Activated CD4-positive, CD25-positive, alpha-beta regulatory T cell treated with anti-CD3 and anti-CD28 coated beads, Interleukin-2, amount 50 U/mL, for 72 hours (primary cell): ENCODE measurements at regions not wholly inside any gene's neighbourhood (a gene's known extent, or its start where the extent isn't known, plus 50 kb on each side); places are given as distances from the start of the nearest gene placed in this dataset.

ENCODE experiments used
- DNase-seq: peaks from one replicate; pipeline ENCODE4 v3.0.0; 2021

DNA sequence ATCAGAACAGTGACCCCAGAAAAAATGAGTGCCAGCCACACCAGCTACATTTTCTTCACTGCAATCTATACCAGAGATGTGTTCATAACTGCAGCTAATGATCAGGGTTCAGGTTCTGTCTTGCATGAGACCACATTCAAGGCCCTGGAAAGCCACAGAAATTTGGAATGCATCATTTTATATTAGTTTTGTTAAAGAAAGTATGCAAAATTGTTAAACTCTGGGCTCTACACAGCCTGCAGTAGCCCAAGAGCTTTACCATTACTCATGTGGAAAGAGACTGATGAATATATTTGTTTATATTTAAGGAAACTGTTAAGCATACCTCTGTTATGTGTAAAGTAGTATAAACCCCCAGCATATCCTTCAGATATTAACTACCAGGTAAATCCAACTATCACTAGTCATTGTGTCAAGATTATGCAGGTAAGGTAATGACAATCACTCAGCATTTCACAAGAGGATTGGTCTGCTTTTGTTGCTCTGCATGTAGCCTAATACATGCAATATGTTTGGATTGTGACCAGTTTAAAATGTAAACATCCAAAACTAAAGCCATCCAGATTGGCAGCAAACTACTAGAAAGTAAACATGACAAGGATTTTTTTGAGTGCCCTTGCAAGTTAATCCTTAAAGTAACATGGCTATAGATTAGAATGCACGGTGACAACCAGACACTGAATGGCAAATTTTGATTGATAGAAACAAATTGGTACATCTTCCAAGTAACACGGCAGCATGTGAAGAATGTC is 429.1 kb upstream of the ARGLU1 start:
- no peak for DNase-seq

DNA sequence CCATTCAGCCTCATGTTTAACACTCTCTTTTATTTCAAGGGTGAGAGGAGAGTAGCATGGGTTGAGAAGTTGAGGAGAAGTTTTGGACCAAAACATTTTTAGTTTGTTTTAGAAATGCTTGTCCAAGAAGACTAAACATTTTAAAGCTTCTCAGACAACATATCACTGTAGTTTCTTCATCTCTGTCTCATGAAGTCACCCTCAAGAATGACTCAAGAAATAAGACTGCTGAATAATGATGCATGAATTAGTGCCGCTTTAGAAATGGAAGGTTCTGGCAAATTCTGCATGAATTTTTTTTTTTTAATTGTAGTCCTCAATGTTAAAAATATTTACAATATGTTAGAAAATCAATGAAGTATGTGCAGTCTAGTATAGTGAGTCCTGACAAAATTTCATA is 422.7 kb upstream of the ARGLU1 start:
- no peak for DNase-seq

DNA sequence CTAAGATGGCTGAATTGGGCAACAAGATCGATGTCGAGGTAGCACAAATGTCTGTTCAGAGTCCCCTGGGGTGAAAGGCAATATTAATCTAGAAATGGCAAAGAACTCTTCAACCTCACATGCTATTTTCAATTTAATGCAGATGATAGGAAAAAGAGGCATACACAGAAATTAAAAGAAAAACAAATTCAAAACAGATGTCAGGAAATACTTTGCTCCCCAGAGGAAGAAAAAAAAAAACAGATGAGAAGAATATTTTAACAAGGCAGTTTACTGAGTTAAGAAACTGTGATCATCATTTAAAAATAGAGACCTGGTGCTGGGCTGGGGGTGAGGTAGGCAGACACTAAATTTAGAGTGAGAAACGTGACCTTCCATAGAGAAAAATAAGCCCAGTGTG is 421.9 kb upstream of the ARGLU1 start:
- no peak for DNase-seq

DNA sequence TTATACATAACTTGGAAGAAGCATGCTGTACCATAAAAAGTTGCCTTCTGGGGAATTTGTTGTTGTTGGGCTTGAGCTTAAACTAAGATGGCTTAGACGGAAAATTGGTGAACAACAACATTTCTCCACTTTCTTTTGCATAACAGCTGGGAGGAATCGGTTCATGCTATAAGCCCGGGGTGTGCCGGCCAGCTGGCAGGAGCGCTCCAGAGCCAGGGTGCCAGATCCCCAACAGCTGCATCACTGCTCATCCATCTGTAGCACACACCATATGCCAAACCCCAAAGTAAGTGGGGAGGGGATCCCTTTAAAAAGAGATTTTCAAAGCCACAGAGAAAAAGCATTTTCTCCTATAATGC is 419.5 kb upstream of the ARGLU1 start:
- no peak for DNase-seq

DNA sequence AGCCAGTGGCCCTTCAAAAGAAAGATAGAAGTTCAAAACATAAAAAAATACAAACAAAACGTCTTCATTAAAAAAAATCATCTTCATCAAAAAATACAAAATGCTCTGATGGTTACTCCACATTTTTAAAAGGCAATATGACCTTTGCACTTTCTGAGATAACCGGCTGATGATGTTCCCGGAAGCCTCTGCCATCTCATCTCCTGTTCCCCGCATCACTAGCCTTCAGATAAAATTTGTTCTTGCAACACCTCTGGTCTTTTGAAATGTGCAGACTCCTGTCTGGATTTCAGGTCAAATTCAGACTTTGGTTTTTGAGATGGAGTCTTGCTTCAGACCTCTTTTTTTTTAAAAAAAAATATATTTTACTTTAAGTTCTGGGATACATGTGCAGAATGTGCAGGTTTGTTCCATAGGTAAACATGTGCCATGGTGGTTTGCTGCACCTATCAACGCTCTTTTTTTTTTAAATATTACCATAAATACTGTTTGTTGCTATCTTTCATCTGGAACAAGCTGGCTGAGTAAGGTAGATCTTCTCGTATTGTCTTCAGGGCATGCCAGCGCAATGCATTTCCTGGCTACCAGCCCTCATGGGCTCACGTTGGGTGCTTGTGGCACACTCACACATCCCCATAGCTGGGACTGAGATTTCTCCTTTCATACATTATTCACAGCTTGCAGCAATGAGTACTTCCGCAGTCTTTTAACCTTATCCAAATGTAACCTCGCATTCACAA is 418.9 kb upstream of the ARGLU1 start:
- DNase-seq, result no peak

DNA sequence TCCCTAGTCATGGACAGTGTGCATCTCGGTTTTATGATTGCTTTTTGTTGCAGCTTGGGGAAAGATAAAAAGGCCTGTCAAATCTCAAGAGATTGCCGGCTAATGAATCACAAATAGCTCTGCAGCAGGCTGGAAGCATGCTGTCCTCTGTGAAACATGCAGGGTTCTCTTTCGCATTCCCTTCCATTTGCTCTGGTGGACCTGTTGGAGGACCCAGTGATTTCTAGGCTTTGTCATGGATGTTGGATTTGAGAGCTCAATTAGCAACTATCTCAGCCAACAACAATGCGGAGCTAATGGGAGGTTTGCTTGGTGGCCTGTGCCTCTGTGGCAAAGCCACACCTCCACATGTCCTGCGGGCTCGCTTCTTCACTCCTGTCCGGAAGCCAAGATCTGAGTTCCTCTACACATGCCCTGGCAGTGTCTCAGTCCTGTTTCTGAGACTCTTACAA is 418.1 kb upstream of the ARGLU1 start:
- DNase-seq, result no peak

DNA sequence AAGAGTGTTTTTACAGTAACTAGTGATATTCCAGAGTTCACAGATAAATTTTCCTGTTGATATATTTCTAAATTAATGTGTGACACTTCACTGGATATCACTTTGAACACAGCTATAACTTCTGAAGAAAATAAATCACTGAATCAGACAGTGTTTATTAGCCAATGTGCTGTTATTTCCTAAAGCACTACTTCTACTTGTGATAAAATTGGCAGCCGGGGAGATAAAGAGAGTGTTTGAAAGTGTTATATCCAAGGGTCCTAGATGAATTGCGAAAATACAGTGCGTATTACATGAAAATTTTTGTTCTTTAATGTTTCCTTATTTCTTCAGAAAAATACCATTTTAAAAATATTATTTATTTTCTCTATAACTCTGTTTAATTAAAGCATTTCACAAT is 417.5 kb upstream of the ARGLU1 start:
- no peak for DNase-seq

DNA sequence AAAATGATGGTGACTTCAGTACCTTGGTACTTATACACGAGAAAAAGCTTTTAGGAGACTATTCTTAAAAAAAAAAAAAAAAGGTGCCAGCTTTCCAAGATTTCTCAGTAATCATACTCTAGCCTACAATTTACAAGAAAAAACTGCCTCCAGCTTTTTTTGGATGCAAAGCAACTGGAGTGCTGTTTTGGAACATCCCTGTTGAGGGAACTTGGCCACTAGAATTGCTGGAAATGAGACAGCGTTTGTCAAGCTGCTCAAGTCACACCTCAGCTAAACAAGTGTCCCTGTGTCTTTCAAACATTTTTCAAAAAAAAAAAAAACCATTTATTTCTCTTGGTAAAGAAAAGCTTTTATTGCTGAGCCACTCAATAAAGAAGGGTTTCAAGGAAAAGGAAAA is 413.1 kb upstream of the ARGLU1 start:
- no peak for DNase-seq

DNA sequence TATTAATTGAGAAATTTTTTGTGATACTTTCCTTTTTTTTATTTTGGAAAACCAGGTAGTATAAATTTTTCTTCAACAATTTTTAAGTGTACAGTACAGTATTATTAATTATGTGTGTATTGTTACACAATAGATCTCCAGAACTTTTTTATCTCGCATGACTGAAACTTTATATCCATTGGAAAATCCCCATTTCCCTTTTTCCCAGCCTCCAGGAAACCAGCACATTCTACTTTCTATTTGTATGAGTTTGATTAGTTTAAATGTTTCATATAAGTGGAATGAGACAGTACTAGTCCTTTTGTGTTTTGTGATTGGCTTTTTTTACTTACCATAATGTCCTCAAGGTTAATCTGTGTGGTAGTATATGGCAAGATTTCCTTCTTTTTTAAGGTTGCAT is 399.5 kb upstream of the ARGLU1 start:
- DNase-seq, result no peak

DNA sequence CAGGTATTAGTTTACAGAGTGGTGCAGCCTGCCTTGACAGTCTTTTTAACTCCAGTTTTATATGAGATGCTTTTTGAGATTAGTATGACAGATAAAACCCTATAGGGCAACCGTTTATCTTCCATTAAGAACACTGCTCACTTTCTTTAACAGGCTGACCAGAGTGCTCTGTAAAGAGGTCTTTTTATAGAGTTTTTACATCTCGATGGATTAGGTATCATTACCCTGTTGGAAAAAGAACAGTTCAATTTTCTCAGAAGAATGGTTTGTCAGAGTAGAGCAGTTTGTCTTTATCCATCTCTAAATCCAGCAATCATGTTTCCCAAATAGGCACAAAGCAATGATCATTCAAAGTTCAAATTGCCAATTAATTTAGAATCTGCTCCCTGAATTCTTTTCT is 395.2 kb upstream of the ARGLU1 start:
- no peak for DNase-seq

DNA sequence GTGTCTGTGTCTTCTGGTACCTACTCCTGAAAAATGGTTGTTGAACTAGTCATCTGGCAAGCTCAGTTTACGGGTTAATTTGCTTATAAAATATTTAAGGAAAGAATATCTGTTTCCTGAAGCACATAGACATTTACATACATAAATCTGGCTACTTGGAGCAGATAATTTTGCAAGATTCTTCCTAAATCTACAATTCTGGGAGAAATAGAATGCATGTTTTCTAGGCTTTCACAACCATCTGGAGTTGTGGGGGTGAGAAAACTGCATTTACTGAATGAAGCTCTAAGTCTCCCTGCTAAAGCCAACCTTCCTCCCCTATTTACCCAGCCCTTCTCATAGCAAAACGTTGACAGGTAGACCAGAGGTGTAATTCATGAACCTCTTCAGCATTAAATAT is 393.7 kb upstream of the ARGLU1 start:
- DNase-seq, result no peak

DNA sequence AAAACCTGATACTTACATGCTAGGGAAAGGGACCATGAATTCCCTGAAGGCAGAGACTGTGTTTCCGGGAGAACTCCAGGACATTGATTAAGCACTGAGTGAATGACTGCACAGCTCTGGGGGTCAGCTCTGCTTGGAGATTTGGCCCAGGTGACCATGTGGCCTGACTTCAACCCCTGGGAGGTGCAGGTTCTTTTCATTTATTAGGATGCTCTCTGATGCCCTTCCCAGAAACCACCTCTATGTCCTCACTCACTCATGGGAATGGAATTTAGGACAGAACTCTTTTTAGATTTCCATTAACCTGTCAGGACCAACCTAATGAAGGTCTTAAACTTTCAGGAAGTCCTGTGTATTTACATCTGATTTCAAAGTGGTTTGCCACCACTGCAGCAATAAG is 393.3 kb upstream of the ARGLU1 start:
- no peak for DNase-seq

DNA sequence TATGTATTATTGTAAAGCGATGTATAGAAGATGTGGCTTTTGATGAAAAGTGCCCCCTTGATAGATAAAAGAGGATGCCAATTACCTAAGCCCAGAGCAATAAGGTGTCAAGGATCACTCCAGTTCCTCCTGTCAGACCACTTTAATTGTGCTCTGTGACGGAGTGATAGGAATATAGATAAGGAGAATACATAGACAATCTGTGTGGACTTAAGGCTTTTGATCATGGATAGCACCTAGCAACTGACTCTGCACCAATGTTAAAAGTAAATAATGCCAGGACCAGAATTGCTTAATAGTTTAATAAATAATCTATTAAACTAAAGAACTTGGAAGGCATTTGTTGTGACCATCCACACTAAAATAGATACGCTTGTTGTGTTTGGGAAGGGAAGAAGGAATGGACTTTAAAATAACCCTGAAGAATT is 390.7 kb upstream of the ARGLU1 start:
- no peak for DNase-seq

DNA sequence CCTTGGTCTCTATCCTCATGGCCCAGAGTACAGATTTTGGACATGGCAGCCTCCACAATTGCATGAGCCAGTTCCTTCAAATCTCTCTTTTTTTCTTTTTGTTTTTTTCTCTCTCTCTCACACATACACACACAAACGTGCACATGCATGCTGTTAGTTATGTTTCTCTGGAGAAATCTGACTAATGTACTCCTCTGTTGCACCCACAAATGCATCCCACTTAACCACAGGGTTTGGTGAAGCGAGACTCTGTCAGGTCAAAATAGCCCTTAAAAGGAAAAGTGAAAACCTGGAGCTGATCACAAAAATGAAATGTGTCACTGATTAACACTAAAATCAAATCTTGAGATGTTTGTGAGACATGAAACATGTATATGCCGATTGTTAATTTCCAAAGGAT is 374.6 kb upstream of the ARGLU1 start:
- DNase-seq, result no peak

DNA sequence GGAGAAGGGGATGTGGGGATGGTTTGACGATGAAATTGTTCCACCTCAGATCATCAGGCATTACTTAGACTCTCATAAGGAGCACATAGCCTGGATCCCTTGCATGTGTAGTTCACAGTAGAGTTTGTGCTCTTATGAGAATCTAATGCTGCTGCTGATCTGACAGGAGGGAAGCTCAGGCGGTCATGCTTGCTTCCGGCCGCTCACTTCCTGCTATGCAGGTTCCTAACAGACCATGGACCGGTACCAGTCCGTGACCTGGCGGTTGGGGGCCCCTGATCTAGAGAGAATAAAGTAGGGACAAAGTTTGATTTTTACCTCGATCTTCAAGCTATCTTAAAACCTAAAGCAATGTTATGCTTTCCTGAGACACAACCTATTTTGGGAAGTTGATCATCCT is 373.8 kb upstream of the ARGLU1 start:
- DNase-seq, result no peak

DNA sequence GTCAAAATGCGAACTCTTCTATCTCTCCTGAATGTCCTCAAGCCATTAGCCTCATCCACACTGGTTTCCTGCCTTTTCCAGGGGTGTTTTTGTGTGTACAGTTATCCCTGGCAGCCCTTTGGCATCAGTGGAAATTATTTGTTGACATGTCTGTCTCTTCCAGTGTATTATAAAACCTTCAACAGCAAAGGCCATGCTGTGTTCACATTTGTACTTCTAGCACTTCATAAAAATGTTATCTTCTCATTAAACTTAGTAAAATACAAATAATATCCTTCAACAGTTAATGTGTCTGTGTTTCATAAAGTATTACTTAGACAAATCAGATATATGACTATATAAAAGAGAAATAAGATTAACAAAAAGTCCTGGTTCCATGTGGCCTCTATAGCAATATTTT is 359.5 kb upstream of the ARGLU1 start:
- no peak for DNase-seq

DNA sequence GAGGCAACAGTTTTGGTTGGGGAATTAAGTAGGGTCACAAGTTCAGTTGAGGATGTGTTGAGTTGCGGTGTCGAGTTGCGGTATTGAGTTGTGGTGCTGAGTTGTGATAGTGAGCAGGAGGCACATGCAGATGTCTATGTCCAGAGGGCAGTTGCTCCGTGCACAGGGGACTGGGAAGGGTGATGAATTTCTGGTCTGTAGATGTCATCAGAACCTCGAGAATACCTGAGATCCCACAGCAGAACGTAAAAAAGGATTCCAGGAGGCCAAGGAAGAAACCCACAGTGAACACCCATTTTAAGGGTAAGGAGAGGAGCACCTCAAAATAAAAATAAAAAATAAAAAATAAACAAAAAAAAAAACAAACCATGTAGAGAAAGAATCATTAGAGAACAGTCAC is 354.4 kb upstream of the ARGLU1 start:
- DNase-seq, result no peak

DNA sequence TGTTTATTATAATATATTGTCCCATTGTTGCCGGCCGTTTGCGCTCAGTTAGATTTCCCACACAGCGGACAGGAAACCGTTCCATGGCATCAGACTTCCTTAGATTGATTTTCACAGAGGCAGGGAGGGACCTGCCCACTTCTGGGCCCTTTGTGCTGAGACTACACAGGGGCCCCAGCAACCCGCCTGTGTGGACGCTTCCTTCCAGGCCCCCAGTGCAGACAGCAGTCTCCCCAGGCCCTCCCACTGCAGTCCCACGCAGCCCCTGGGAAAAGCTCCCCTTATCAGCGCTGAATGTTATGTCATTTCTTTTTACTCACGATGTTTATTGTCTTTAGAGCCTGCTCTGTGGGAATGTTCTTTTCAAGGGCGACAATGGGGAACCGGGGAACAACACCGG is 351.7 kb upstream of the ARGLU1 start:
- no peak for DNase-seq

DNA sequence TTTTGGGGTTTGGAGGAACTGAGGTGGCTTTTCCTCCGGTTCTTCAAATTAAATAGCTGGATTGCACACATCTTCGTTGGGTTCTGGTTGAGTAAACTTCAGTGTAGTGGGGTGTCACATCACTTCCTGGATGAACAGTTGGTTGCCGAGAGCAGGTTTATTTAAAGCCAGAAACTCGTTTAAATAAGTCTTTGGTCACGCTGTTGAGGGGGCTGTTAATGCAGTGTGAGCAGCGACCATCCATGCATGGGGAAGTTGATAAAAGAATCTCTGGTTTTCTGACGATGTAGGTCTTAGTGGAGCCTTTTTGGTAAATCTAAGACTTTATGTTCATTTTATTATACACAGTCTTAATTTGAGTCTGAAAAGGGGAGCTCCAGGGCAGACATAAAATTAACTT is 351.2 kb upstream of the ARGLU1 start:
- no peak for DNase-seq

DNA sequence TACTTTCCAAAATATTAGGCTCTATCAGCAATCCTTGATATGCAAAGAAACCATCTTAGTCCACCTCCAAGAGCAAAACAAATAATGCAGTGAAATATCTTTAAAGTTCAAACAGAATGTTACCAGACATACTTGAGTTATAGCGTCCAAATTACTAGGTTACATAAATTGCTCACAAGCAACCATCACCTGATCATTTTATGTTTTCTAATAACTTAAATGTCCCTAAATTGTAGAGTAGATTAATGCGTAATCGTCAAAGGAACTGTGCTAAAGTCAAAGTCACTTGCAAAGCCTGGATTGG is 350.6 kb upstream of the ARGLU1 start:
- DNase-seq, result no peak

DNA sequence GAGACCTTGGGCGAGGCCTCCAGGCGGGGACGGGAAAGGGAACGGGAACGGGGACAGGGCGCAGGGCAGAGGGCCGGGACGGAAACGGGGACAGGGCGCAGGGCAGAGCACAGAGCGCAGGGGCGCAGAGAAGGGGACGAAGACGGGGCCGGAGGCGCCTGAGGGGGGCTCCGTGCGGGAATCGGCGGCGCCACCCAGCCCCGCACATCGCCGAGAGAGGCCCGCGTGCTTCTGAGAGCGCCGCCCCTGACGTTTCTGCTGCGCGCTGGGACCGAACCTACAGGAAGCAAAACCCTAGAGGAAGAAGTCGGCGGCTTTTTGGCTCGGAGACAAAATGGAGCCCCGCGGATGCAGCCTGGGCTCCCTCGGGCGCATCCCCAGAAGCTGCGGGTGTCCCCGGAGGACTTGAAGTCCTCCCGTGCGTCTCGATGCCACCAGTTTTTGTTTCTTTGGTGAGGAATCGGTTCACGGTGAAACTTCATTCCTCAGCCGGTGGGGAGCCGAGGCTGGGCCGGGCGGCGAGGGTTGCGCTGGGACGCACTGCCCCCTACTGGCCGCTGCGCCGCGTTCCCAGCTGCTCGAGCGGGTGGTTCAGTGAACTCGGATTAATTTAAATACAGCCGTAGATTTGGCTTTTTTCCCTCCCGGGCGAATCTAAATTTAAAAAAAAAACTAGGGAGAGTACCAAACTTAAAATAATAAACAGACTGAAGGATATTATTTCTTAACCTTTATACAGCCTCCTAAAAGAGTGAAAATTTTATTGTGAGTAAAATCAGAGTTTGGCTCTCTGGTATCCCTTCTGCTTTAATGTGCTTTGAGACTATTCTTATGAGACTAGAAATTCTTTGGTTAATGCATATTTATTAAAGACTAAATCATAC is 350.0 kb upstream of the ARGLU1 start:
- DNase-seq, result peak; percentile 72

DNA sequence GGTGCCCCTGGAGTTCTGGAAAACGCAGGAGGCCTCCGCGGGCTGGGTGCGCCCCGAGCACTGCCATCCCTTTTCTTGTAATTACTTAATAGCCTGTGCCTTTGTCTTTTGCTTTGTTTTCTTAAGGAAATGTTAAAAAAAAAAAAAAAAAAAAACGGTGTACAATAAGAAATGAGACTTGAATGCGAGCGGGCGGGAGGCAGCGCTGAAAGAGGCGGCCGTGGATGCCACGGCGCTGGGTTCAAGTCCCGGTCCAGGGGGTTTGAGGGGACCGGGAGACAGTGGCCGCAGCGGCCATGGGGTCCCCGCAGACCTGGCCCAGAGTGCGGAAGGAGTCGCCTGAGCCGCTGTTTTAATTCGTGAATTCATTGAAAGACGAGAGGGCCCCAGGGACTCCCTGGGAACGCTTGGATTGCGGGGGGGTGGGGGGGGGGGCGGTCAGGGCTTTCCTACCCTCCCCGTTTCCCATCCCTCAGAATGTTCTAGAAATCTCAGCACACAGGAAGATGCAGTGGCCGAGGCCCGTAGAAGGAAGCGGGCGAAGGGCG is 349.2 kb upstream of the ARGLU1 start:
- DNase-seq, result no peak

DNA sequence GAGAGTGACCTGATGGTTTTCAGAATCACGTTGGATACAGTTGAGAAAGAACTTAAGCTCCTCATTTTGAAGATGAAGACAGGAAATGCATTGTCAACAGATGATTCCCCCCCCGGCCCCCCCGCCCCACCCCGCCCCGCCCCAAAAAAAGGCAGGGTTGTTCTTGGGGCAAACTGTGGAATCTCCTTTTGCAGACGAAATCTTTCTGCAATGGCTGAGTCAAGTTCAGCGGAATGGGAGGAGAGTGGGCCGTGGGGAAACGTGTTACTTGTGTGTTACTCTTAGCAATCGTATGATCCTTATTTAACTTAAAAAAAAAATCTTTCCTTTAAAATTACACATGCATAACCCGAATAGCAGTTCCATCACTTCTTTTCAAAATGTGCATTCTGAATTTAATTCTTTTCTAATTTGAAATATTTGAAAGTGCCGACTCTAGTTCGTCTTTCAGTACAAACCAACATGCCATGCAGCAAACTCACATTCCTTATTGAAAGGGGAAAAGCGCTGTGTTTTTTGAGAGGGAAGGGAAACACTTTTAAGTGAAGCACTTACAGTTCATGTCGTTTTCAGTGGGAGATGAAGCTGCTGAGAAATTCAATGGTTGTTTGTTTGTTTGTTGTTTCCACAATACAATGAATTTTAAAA is 348.5 kb upstream of the ARGLU1 start:
- DNase-seq, result no peak
